HG02759 (cell line): ENCODE measurements at regions not wholly inside any gene's neighbourhood (a gene's known extent, or its start where the extent isn't known, plus 50 kb on each side); places are given as distances from the start of the nearest gene placed in this dataset.
"Not testable (repeated sequence)": the region's sequence is repeated elsewhere in the genome, so short reads cannot be mapped to it uniquely, and the experiment has no call there.

Experiments used
- ATAC-seq: cut with Tn5 transposase; IDR thresholded peaks from one replicate; pipeline ENCODE4 v1.9.1; 2021; ENCODE audit warnings: mild to moderate bottlenecking, moderate library complexity; ENCODE audit not compliant: unreplicated experiment

GRCh38 chr7:124257638-124258308 lies 224.9 kb upstream of the TMEM229A start:
- peak; percentile 60 for ATAC-seq

GRCh38 chr7:124255041-124255655 lies 222.3 kb upstream of the TMEM229A start:
- no peak for ATAC-seq

- no peak for ATAC-seq
These were observed 221.5 kb upstream of the TMEM229A start for GRCh38 chr7:124254396-124254795.

GRCh38 chr7:124251636-124252035 lies 218.8 kb upstream of the TMEM229A start:
- ATAC-seq, result no peak

GRCh38 chr7:124250297-124251034 lies 217.6 kb upstream of the TMEM229A start:
- no peak for ATAC-seq

GRCh38 chr7:124247691-124248090 lies 214.8 kb upstream of the TMEM229A start:
- ATAC-seq, result no peak

GRCh38 chr7:124246262-124246863 lies 213.5 kb upstream of the TMEM229A start:
- ATAC-seq, result no peak

- not testable (repeated sequence) for ATAC-seq
These were observed 211.6 kb upstream of the TMEM229A start for GRCh38 chr7:124244469-124244868.

- ATAC-seq, result no peak
These were observed 186.8 kb upstream of the TMEM229A start for GRCh38 chr7:124219681-124220080.

- ATAC-seq, result no peak
These were observed 175.8 kb upstream of the TMEM229A start for GRCh38 chr7:124208642-124209041.

GRCh38 chr7:124208173-124208572 lies 175.3 kb upstream of the TMEM229A start:
- ATAC-seq, result no peak

GRCh38 chr7:124205526-124205925 lies 172.7 kb upstream of the TMEM229A start:
- ATAC-seq, result no peak

- no peak for ATAC-seq
These were observed 169.7 kb upstream of the TMEM229A start for GRCh38 chr7:124202546-124202945.

- no peak for ATAC-seq
These were observed 169.0 kb upstream of the TMEM229A start for GRCh38 chr7:124201768-124202349.

GRCh38 chr7:124196519-124196918 lies 163.7 kb upstream of the TMEM229A start:
- no peak for ATAC-seq

- ATAC-seq, result no peak
These were observed 160.0 kb upstream of the TMEM229A start for GRCh38 chr7:124192885-124193284.

GRCh38 chr7:124191713-124192112 lies 158.8 kb upstream of the TMEM229A start:
- no peak for ATAC-seq

GRCh38 chr7:124191030-124191429 lies 158.2 kb upstream of the TMEM229A start:
- ATAC-seq, result no peak

- no peak for ATAC-seq
These were observed 155.7 kb upstream of the TMEM229A start for GRCh38 chr7:124188576-124188975.

GRCh38 chr7:124187962-124188361 lies 155.1 kb upstream of the TMEM229A start:
- no peak for ATAC-seq

- ATAC-seq, result no peak
These were observed 150.8 kb upstream of the TMEM229A start for GRCh38 chr7:124183649-124184048.
